ENCODE measurements at regions not wholly inside any gene's neighbourhood (a gene's known extent, or its start where the extent isn't known, plus 50 kb on each side); places are given as distances from the start of the nearest gene placed in this dataset.

- Histone ChIP-seq H3K79me2 (ENCODE audit: control insufficient read depth in 1 of 2, insufficient read depth in 2 of 2, low read length in 2 of 2) (no peaks in the 10 kb centered on the region), H3K27me3 (replicated peaks in 1 of 4; ENCODE audit: control insufficient read depth in 3 of 4, extremely low read depth in 1 of 4, insufficient read depth in 3 of 4, low read length in 3 of 4) (no peaks in the 10 kb centered on the region), H3K9me3 (ENCODE audit: insufficient read depth in 2 of 2, low read depth in 1 of 2, low read length in 1 of 2) (no peaks in the 10 kb centered on the region), H2AFZ (ENCODE audit: low read length) (no peak overlapping the region), H2BK120ac (replicated peaks; ENCODE audit: low read depth, low read length) (no peak overlapping the region), H3K23ac (ENCODE audit: insufficient read length) (no peak overlapping the region), H3K79me1 (ENCODE audit: low read depth, low read length) (peaks cover 4% of the 10 kb centered on the region), H3K56ac (replicated peaks; ENCODE audit: insufficient read length, low read depth, low read length) (no peak overlapping the region), H3K23me2 (ENCODE audit: low read depth, low read length) (no peaks in the 10 kb centered on the region), H2BK5ac (ENCODE audit: low read depth, low read length) (no peak overlapping the region), H2AK5ac (ENCODE audit: low read depth, low read length) (no peak overlapping the region), H3K4ac (replicated peaks; ENCODE audit: insufficient read length, low read depth, low read length) (no peak overlapping the region), H4K5ac (ENCODE audit: insufficient read length, low read depth, low read length) (no peak overlapping the region), H2BK20ac (ENCODE audit: low read length) (no peak overlapping the region), H3K4me1 (replicated peaks in 1 of 4; ENCODE audit: control insufficient read depth in 3 of 4, insufficient read depth in 4 of 4, low read length in 3 of 4) (peaks cover 0 to 7% (median 3%) of the 10 kb centered on the region in 4 experiments; a peak in 4 of 7 replicates), H4K91ac (replicated peaks; ENCODE audit: insufficient read length, low read length) (no peak overlapping the region), H3K4me3 (ENCODE audit: extremely low read depth in 1 of 4, insufficient read depth in 2 of 4, low read depth in 3 of 4, low read length in 4 of 4) (no peak overlapping the region), H3K36me3 (ENCODE audit: control insufficient read depth in 2 of 4, insufficient read depth in 4 of 4, low read length in 3 of 4) (no peaks in the 10 kb centered on the region), H2BK15ac (ENCODE audit: low read length) (no peak overlapping the region), H3K18ac (ENCODE audit: extremely low read depth, low read length) (no peak overlapping the region), H3K4me2 (ENCODE audit: insufficient read depth in 1 of 2, low read depth in 2 of 2, low read length in 2 of 2) (no peak overlapping the region), H3K9ac (replicated peaks in 1 of 4; ENCODE audit: extremely low read depth in 1 of 4, low read depth in 3 of 4, low read length in 3 of 4) (no peak overlapping the region), H3K27ac (ENCODE audit: low read depth, low read length) (no peak overlapping the region), H4K20me1 (replicated peaks in 1 of 2; ENCODE audit: control insufficient read depth in 1 of 2, insufficient read depth in 2 of 2, low read length in 2 of 2) (no peaks in the 10 kb centered on the region), H3K14ac (ENCODE audit: insufficient read length) (no peak overlapping the region), H2BK12ac (ENCODE audit: low read depth, low read length) (no peak overlapping the region), H4K8ac (ENCODE audit: extremely low read depth, insufficient read depth, low read length) (no peak overlapping the region)
- ChIA-PET POLR2A (ENCODE audit: partially characterized antibody) (interaction anchor here (0.6 to 1.7 kb wide), 3 partner anchors 10 to 44 kb away, joined by 3 to 6 read pairs (median 3); no protein-coding TSS in a partner anchor), CTCF (ENCODE audit: partially characterized antibody) (interaction anchor here (1.5 to 3.0 kb wide), 2 partner anchors 14 to 17 kb away, joined by 4 to 11 read pairs; no protein-coding TSS in a partner anchor)
- 66% methylated on average over 6 of the region's 6 CpGs; no CpG with 5 or more reads in 1 of the 2 experiments for WGBS, 2 experiments (ENCODE audit: extremely low coverage in 1 of 2, insufficient coverage in 1 of 2, insufficient read length in 1 of 2, insufficient replicate concordance in 2 of 2, low coverage in 1 of 2, low lambda C conversion rate in 2 of 2, missing lambda C conversion rate in 1 of 2)
- FAIRE-seq (no peak), DNase-seq (ENCODE audit: low read depth in 1 of 2, low spot score in 2 of 2) (no peak)
- TF ChIP-seq KDM4A (IDR thresholded peaks at IDR 0.05; ENCODE audit: low read depth, low read length, severe bottlenecking) (no peak), SRF (IDR thresholded peaks at IDR 0.05; ENCODE audit: low read depth, low read length) (no peak), ATF2 (IDR thresholded peaks at IDR 0.05; ENCODE audit: low read length) (no peak), CTBP2 (IDR thresholded peaks at IDR 0.05; ENCODE audit: borderline replicate concordance, insufficient read depth, insufficient read length, low read length) (no peak), POLR2A (IDR thresholded peaks at IDR 0.05; ENCODE audit: control extremely low read depth in 1 of 2, low read depth in 2 of 2, low read length in 2 of 2) (no peak), FOSL1 (IDR thresholded peaks at IDR 0.05; ENCODE audit: insufficient read depth, low read depth, low read length) (no peak), KDM5A (IDR thresholded peaks at IDR 0.05; ENCODE audit: low read length) (no peak), E2F6 (IDR thresholded peaks at IDR 0.05) (no peak), JUN (IDR thresholded peaks at IDR 0.05; ENCODE audit: low read depth, low read length) (no peak), ATF3 (IDR thresholded peaks at IDR 0.05; ENCODE audit: insufficient read depth, low read depth, low read length) (no peak)
These were observed 164.1 kb upstream of the NSMCE3 start for GRCh38 chr15:29433507-29434248.

All from H1 (cell line).